ENCODE measurements at regions not wholly inside any gene's neighbourhood (a gene's known extent, or its start where the extent isn't known, plus 50 kb on each side); places are given as distances from the start of the nearest gene placed in this dataset.

DNA sequence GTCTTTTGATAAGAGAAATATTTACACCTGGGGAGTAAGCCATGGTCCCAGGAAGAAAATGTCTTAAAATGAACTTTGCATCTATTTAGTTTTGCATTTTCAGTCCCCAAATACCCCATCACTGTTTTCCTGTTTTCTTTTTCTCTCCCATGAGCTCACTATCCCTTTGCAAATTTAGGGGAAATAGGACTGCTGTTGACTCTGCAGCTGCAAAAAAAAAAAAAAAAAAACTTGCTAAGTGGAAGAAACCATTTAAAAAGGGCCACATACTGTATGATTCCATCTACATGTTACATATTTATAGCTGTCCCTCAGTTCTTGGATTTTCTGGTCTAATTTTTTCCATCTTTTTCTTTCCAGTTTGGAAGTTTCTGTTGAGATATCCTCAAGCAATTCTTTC is 98.2 kb upstream of the SERP2 start:
- no peak for TF ChIP-seq POLR2A (IDR thresholded peaks at IDR 0.05)
- TF ChIP-seq, protein P1, sequence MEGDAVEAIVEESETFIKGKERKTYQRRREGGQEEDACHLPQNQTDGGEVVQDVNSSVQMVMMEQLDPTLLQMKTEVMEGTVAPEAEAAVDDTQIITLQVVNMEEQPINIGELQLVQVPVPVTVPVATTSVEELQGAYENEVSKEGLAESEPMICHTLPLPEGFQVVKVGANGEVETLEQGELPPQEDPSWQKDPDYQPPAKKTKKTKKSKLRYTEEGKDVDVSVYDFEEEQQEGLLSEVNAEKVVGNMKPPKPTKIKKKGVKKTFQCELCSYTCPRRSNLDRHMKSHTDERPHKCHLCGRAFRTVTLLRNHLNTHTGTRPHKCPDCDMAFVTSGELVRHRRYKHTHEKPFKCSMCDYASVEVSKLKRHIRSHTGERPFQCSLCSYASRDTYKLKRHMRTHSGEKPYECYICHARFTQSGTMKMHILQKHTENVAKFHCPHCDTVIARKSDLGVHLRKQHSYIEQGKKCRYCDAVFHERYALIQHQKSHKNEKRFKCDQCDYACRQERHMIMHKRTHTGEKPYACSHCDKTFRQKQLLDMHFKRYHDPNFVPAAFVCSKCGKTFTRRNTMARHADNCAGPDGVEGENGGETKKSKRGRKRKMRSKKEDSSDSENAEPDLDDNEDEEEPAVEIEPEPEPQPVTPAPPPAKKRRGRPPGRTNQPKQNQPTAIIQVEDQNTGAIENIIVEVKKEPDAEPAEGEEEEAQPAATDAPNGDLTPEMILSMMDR (IDR thresholded peaks at IDR 0.05), result no peak

All from uterus (tissue), 2 donors.